HCT116 (cell line): ENCODE measurements at regions not wholly inside any gene's neighbourhood (a gene's known extent, or its start where the extent isn't known, plus 50 kb on each side); places are given as distances from the start of the nearest gene placed in this dataset.

Experiments used
- ATAC-seq: fragments of 200-7000 bp; cut with Tn5 transposase; 2 replicates; pipeline ENCODE4 v1.9.1; 2020; ENCODE audit warnings: mild to moderate bottlenecking, moderate library complexity
- BruUV-seq: library from RNA; stranded (reverse); fragments of 400-500 nt; replicated peaks from 2 replicates; lab custom pipeline; 2021; lab: Mats Ljungman, UMichigan
- CTCF ChIA-PET: fragments of 300-600 bp; sonication (Branson Sonifier 250); formaldehyde crosslinking; loops from one replicate; lab custom pipeline; 2021; ENCODE audit warnings: antibody characterized with exemption; lab: Charles Lee
- POLR2A ChIA-PET: fragments of 300-600, 350-600 bp; sonication (Branson Sonifier 250); formaldehyde crosslinking; loops from one replicate; lab custom pipeline; 2021; ENCODE audit warnings: antibody characterized with exemption; lab: Charles Lee
- RAD21 ChIA-PET, 2 experiments: fragments of 300-600 bp; sonication (Branson Sonifier 250); formaldehyde crosslinking; loops; one replicate each; lab custom pipeline; 2023; ENCODE audit warnings: low total read pairs in 2 of 2; ENCODE audit not compliant: uncharacterized antibody in 2 of 2, unreplicated experiment in 2 of 2, low non-redundant PET in 1 of 2; lab: Charles Lee
- DNase-seq: peaks from one replicate; pipeline ENCODE4 v3.0.0-alpha.2; 2010; ENCODE audit warnings: low read depth, low spot score
- H2AFZ ChIP-seq: fragments of 200-600 bp; shearing (Covaris generic), sonication (generic); 2 replicates; pipeline ENCODE4 v1.6.1; 2017; ENCODE audit warnings: low read depth, mixed run types, mixed read lengths, antibody characterized with exemption, low read length; ENCODE audit not compliant: poor library complexity, severe bottlenecking
- H3K27ac ChIP-seq: 2 replicates; pipeline ENCODE4 v1.5.1; 2012; ENCODE audit warnings: low read depth, low read length
- H3K27me3 ChIP-seq: fragments of 200-600 bp; sonication (generic); 2 replicates; pipeline ENCODE4 v1.6.1; 2016; ENCODE audit warnings: mixed run types, low read length, mixed read lengths; ENCODE audit not compliant: insufficient read depth
- H3K36me3 ChIP-seq, 2 experiments: fragments of 200-500 bp in 1 of 2; fragments of 200-600 bp in 1 of 2; sonication (Bioruptor generic) in 1 of 2; sonication (generic) in 1 of 2; 2 replicates each; pipeline versions ENCODE4 v1.5.1 to v1.6.1; 2014 to 2016; ENCODE audit warnings: low read length in 2 of 2, inconsistent platforms in 1 of 2, mixed read lengths in 1 of 2, mixed run types in 1 of 2; ENCODE audit not compliant: insufficient read depth in 2 of 2, control insufficient read depth in 1 of 2
- H3K4me1 ChIP-seq, 2 experiments: fragments of 200-600 bp in 1 of 2; sonication (generic) in 1 of 2; 2 replicates each; pipeline versions ENCODE4 v1.5.1 to v1.6.1; 2012 to 2017; ENCODE audit warnings: low read length in 2 of 2, inconsistent platforms in 1 of 2, mild to moderate bottlenecking in 1 of 2, mixed read lengths in 1 of 2, mixed run types in 1 of 2, moderate library complexity in 1 of 2; ENCODE audit not compliant: insufficient read depth in 2 of 2, control insufficient read depth in 1 of 2
- H3K4me2 ChIP-seq: fragments of 200-600 bp; sonication (generic); 2 replicates; pipeline ENCODE4 v1.6.1; 2017; ENCODE audit warnings: mixed run types, low read length, mixed read lengths
- H3K4me3 ChIP-seq, 2 experiments: fragments of 200-600 bp in 1 of 2; sonication (generic) in 1 of 2; replicated peaks in 1 of 2; 2 replicates each; pipeline ENCODE4 v1.5.1; 2011 to 2016; ENCODE audit warnings: low read length in 2 of 2, control low read depth in 1 of 2, low read depth in 1 of 2, mild to moderate bottlenecking in 1 of 2, mixed read lengths in 1 of 2, mixed run types in 1 of 2
- H3K79me2 ChIP-seq: fragments of 200-600 bp; sonication (generic); 2 replicates; pipeline ENCODE4 v1.6.1; 2017; ENCODE audit warnings: mild to moderate bottlenecking, mixed run types, low read length, moderate library complexity, mixed read lengths; ENCODE audit not compliant: insufficient read depth
- H3K9ac ChIP-seq: fragments of 200-600 bp; sonication (generic); 2 replicates; pipeline ENCODE4 v1.6.1; 2016; ENCODE audit warnings: low read length, mixed read lengths
- H3K9me2 ChIP-seq: fragments of 200-600 bp; sonication (generic), shearing (Covaris generic); 2 replicates; pipeline ENCODE4 v1.6.1; 2017; ENCODE audit warnings: mixed run types, mild to moderate bottlenecking, moderate library complexity; ENCODE audit not compliant: insufficient read depth
- H3K9me3 ChIP-seq, 2 experiments: fragments of 200-500 bp in 1 of 2; fragments of 200-600 bp in 1 of 2; sonication (Bioruptor generic) in 1 of 2; sonication (generic) in 1 of 2; 2 replicates each; pipeline ENCODE4 v1.6.1; 2014 to 2017; ENCODE audit warnings: low read length in 2 of 2, mixed read lengths in 2 of 2, inconsistent platforms in 1 of 2, low read depth in 1 of 2, mild to moderate bottlenecking in 1 of 2, mixed run types in 1 of 2, moderate library complexity in 1 of 2; ENCODE audit not compliant: control insufficient read depth in 1 of 2, insufficient read depth in 1 of 2
- H4K20me1 ChIP-seq: fragments of 200-600 bp; sonication (generic), shearing (Covaris generic); 2 replicates; pipeline ENCODE4 v1.6.1; 2017; ENCODE audit warnings: mixed run types, mild to moderate bottlenecking, moderate library complexity; ENCODE audit not compliant: insufficient read depth
- CBX3 ChIP-seq: IDR thresholded peaks from 2 replicates; pipeline ENCODE4 v1.6.1; 2012; ENCODE audit warnings: low read depth
- EGR1 ChIP-seq: IDR thresholded peaks from 2 replicates; pipeline ENCODE4 v1.6.1; 2012; ENCODE audit warnings: low read depth
- EZH2 ChIP-seq: fragments of 200-600 bp; sonication (generic); IDR thresholded peaks from 2 replicates; pipeline ENCODE4 v1.6.1; 2017; ENCODE audit warnings: antibody characterized with exemption, mixed run types
- FOSL1 ChIP-seq: IDR thresholded peaks from 2 replicates; pipeline ENCODE4 v1.6.1; 2012; ENCODE audit warnings: low read depth
- POLR2A ChIP-seq: IDR thresholded peaks from 2 replicates; pipeline ENCODE4 v1.7.0; 2011; ENCODE audit warnings: borderline replicate concordance; ENCODE audit not compliant: insufficient read depth, insufficient read length; ENCODE audit errors: extremely low read depth
- RAD21 ChIP-seq: IDR thresholded peaks from 2 replicates; pipeline ENCODE4 v1.6.1; 2012; ENCODE audit warnings: low read depth, mild to moderate bottlenecking
- SIN3A ChIP-seq: IDR thresholded peaks from 2 replicates; pipeline ENCODE4 v1.6.1; 2012; ENCODE audit warnings: low read depth
- SP1 ChIP-seq: IDR thresholded peaks from 2 replicates; pipeline ENCODE4 v1.6.1; 2012; ENCODE audit warnings: low read depth
- SRF ChIP-seq: IDR thresholded peaks from 2 replicates; pipeline ENCODE4 v1.6.1; 2012; ENCODE audit warnings: low read depth
- TCF7L2 ChIP-seq: IDR thresholded peaks from 2 replicates; pipeline ENCODE4 v1.7.0; 2011; ENCODE audit warnings: borderline replicate concordance, inconsistent platforms; ENCODE audit not compliant: insufficient read depth, insufficient read length; ENCODE audit errors: extremely low read depth
- YY1 ChIP-seq: IDR thresholded peaks from 2 replicates; pipeline ENCODE4 v1.6.1; 2011; ENCODE audit warnings: low read length, low read depth, moderate library complexity, mild to moderate bottlenecking; ENCODE audit not compliant: insufficient replicate concordance; ENCODE audit errors: extremely low read depth
- ZNF274 ChIP-seq: fragments of 200-500 bp; sonication (Bioruptor generic); IDR thresholded peaks from 2 replicates; pipeline ENCODE4 v1.6.1; 2014; ENCODE audit warnings: mild to moderate bottlenecking, low read depth, low read length, inconsistent platforms
- intact Hi-C: fragments of 100-400 bp; cut with micrococcal nuclease; formaldehyde crosslinking; loops from 2 replicates; pipeline ENCODE4 v1.10.0; 2022
- TF ChIP-seq, protein P1 (sequence below): IDR thresholded peaks from 2 replicates; pipeline ENCODE4 v1.6.1; 2012
- TF ChIP-seq, protein P2 (sequence below): IDR thresholded peaks from 2 replicates; pipeline ENCODE4 v1.6.1; 2011; ENCODE audit warnings: mild to moderate bottlenecking, low read length, moderate library complexity; ENCODE audit not compliant: insufficient replicate concordance; ENCODE audit errors: extremely low read depth
- TF ChIP-seq, protein P3 (sequence below), 3 experiments: fragments of 200-600 bp in 1 of 3; sonication (generic) in 1 of 3; IDR thresholded peaks in 2 of 3; conservative IDR thresholded peaks in 1 of 3; 2 replicates each; pipeline ENCODE4 v1.5.1; 2012 to 2017; ENCODE audit warnings: low read depth in 2 of 3, low read length in 2 of 3, antibody characterized with exemption in 1 of 3, borderline replicate concordance in 1 of 3, control low read depth in 1 of 3, mild to moderate bottlenecking in 1 of 3, mixed read lengths in 1 of 3, mixed run types in 1 of 3, moderate library complexity in 1 of 3; ENCODE audit not compliant: insufficient read depth in 1 of 3
- TF ChIP-seq, protein P4 (sequence below): IDR thresholded peaks from 2 replicates; pipeline ENCODE4 v1.6.1; 2012

DNA sequence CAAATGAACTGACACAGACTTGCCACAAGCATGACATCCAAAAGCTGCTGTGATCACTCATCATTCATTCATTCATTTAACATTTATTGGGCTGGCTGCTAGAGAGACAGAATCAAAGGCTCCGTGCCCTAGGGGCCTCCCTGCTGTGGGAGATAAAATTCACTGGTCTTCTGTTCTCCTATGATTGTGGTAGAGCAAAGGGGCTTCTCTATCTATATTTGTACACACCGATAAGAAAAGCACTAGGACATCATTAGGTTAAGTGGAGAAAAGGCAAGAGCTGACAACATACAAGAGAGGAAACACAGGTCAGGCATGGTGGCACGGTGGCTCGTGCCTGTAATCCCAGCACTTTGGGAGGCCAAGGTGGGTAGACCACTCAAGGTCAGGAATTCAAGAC, 847.0 kb downstream of the TYW1 start (continued):
- TF ChIP-seq, protein P1, sequence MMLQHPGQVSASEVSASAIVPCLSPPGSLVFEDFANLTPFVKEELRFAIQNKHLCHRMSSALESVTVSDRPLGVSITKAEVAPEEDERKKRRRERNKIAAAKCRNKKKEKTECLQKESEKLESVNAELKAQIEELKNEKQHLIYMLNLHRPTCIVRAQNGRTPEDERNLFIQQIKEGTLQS, result no peak

DNA sequence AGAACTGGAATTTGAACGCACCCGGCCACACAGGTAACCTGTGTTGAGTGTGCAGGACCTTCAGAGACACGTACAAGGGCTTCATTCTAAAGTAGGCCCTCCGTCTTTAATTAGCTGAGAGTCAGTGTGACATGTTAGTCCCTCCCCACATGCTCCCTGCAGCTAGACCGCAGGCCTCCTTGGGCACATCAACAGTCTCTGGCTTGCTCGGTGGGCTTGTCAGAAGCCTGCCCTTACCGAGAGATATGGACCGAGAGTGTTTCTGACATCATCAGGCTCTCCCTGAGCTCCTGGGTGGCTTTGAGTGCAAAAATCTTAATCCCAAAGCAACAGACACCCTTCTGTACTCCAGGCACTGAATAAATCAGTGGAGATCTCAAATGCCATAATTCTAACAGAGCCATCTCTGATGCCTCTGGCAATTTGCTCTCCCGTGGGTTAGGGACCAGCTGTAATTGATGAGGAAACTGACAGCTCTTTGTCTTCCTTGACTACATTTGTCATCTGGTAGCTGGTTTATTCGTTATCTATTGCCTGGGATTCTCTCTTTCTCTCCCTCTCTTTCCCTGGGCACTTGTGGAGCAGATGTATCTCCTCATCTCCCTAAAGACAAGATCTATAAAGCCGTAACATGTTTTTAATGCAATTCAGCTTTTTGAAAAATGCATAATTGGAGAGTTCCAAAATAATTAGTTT, 850.6 kb downstream of the TYW1 start:
- intact Hi-C loops, result no loop called here
- POLR2A ChIA-PET, result no interaction called here
- H2AFZ ChIP-seq, result no peak overlapping the region
- CTCF ChIA-PET, result no interaction called here
- no peaks in the 10 kb centered on the region for H3K4me1 ChIP-seq
- no peak overlapping the region for H3K27ac ChIP-seq
- no peaks in the 10 kb centered on the region for H3K9me2 ChIP-seq
- no peak overlapping the region for H3K4me2 ChIP-seq
- no peak overlapping the region for H3K9ac ChIP-seq
- no peak overlapping the region for H3K4me3 ChIP-seq
- DNase-seq (no peak), ATAC-seq (no peak)
- no TSS peak for BruUV-seq
- H3K9me3 ChIP-seq, result peaks cover 4 to 11% of the 10 kb centered on the region in 2 experiments; a peak in 1 of 4 replicates
- RAD21 ChIA-PET, result no interaction called here
- H3K79me2 ChIP-seq, result no peaks in the 10 kb centered on the region
- no peaks in the 10 kb centered on the region for H4K20me1 ChIP-seq
- H3K27me3 ChIP-seq, result no peaks in the 10 kb centered on the region
- no peaks in the 10 kb centered on the region for H3K36me3 ChIP-seq
- TF ChIP-seq SIN3A (no peak), EZH2 (no peak), TCF7L2 (no peak), SRF (no peak), RAD21 (no peak), EGR1 (no peak), CBX3 (no peak), FOSL1 (no peak), YY1 (no peak), ZNF274 (no peak), POLR2A (no peak), SP1 (no peak)
- TF ChIP-seq, protein P2, sequence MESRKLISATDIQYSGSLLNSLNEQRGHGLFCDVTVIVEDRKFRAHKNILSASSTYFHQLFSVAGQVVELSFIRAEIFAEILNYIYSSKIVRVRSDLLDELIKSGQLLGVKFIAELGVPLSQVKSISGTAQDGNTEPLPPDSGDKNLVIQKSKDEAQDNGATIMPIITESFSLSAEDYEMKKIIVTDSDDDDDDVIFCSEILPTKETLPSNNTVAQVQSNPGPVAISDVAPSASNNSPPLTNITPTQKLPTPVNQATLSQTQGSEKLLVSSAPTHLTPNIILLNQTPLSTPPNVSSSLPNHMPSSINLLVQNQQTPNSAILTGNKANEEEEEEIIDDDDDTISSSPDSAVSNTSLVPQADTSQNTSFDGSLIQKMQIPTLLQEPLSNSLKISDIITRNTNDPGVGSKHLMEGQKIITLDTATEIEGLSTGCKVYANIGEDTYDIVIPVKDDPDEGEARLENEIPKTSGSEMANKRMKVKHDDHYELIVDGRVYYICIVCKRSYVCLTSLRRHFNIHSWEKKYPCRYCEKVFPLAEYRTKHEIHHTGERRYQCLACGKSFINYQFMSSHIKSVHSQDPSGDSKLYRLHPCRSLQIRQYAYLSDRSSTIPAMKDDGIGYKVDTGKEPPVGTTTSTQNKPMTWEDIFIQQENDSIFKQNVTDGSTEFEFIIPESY, result no peak
- TF ChIP-seq, protein P3, sequence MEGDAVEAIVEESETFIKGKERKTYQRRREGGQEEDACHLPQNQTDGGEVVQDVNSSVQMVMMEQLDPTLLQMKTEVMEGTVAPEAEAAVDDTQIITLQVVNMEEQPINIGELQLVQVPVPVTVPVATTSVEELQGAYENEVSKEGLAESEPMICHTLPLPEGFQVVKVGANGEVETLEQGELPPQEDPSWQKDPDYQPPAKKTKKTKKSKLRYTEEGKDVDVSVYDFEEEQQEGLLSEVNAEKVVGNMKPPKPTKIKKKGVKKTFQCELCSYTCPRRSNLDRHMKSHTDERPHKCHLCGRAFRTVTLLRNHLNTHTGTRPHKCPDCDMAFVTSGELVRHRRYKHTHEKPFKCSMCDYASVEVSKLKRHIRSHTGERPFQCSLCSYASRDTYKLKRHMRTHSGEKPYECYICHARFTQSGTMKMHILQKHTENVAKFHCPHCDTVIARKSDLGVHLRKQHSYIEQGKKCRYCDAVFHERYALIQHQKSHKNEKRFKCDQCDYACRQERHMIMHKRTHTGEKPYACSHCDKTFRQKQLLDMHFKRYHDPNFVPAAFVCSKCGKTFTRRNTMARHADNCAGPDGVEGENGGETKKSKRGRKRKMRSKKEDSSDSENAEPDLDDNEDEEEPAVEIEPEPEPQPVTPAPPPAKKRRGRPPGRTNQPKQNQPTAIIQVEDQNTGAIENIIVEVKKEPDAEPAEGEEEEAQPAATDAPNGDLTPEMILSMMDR (IDR thresholded peaks at IDR 0.05 in 2 of 3, conservative IDR thresholded peaks at IDR 0.05 in 1 of 3; ENCODE audit: borderline replicate concordance in 1 of 3, insufficient read depth in 1 of 3, low read depth in 2 of 3, low read length in 2 of 3), result no peak
- TF ChIP-seq, protein P4, sequence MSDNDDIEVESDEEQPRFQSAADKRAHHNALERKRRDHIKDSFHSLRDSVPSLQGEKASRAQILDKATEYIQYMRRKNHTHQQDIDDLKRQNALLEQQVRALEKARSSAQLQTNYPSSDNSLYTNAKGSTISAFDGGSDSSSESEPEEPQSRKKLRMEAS, result no peak
- TF ChIP-seq, protein P1, result no peak
